NCI-H2227 (cell line): ENCODE measurements at regions not wholly inside any gene's neighbourhood (a gene's known extent, or its start where the extent isn't known, plus 50 kb on each side); places are given as distances from the start of the nearest gene placed in this dataset.

Experiments
- DNase-seq: peaks from one replicate; lab custom pipeline; 2025; ENCODE audit not compliant: unreplicated experiment; lab: John Stamatoyannopoulos, UW

- DNase-seq: no peak
Measured at GRCh38 chr13:33742321-33742720, 75.6 kb upstream of the RFC3 start.

DNA sequence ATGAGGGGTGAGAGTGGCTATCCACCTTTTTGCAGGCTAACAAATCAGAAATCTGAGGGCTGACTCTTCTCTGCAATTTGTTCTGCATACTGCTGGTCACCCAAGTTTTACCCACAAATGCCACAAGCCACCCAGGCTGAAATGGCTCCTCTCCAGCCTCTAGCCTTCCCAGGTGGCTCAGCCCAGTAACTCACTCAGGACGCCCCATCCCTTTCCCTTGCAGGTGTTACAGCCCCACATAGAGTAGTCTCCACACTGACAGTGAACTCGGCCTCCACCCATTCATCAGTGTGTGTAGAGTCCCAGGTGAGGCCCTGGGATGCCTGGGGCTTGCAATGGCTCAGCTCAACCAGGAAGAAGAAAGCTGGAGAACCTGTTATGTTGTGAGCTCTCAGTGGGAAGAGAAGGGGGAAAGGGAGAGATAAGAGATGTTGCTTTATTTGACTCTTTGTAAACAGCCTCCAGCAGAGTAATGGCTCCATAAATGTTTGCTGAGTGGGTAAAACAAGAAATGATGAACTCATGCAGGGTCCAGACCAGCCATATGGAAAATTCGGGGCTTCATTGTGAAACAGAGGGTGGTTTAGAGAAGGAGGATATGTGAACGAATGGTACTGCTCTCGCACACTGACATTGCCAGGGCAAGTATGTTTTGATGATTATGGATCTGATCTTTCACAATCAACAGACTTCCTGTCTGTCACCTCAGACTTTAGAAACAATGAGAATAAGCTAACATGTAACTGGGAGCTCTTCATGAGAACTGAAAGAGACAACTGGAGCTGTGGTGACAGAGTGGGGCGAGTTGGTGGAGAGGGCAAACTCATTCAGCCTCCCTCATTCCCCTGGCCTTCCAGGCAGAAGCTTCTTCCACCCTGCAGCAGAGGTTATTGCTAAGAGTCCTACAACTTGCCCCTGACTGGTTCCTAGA lies 74.2 kb upstream of the RFC3 start:
- no peak for DNase-seq

DNA sequence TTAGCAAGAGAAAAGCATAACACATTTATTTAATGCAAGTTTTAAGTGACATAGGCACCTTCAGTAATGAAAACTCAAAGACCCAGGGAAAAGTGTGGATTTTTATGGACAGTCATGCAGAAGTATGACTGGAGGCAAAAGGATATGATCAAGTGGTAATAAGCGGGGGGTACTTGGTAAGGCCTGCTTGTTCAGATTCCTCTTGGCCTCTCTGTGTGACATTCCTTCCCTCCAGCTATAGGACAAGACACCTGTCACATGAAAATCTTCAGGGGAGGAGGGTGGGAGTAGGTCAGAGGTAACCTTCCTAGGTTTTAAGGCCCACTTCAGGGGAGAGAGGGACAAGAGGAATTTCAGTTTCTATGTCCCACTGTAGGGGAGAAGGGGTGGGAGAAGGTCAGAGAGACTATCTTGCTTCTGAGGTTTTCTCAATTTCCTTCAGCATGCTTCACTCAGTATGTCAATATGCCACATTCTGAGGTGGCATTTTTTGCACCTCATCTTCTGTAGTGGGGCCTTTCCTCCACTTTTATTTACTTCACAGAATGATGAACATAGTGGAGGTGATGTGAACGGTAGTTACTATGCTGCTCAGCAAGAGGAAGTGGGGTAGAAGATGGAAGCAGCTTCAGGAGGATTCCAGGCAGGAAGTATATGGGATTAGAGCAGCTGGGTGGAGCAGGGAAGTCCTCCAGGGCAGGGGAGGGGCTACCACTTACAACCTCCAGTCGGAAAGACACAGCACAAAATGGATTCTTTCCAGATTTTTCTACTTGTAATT lies 73.2 kb upstream of the RFC3 start:
- DNase-seq: no peak

GRCh38 chr13:33745370-33746324 lies 72.3 kb upstream of the RFC3 start:
- no peak for DNase-seq

DNA sequence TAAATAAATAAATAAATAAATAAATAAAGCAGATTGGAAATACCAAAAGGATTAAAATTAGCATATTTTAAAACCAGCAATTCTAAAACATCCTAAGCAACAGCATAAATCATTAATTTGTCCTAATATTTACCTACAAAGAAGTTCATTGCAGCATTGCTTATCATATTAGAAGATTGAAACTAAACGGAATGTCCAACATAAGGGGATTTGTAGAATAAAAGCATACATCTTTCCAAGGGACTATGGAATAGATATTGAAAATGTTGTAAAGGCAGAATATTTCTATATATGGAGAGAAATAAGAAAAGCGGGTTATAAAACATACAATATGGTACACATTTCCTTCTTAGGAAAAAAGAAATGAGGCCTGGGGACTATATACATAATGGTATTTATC lies 71.1 kb upstream of the RFC3 start:
- no peak for DNase-seq

- no peak for DNase-seq
Measured at GRCh38 chr13:33751151-33751550, 66.8 kb upstream of the RFC3 start.

- no peak for DNase-seq
Measured at GRCh38 chr13:33752094-33752493, 65.9 kb upstream of the RFC3 start.

GRCh38 chr13:33752597-33752996 lies 65.4 kb upstream of the RFC3 start:
- DNase-seq: no peak

DNA sequence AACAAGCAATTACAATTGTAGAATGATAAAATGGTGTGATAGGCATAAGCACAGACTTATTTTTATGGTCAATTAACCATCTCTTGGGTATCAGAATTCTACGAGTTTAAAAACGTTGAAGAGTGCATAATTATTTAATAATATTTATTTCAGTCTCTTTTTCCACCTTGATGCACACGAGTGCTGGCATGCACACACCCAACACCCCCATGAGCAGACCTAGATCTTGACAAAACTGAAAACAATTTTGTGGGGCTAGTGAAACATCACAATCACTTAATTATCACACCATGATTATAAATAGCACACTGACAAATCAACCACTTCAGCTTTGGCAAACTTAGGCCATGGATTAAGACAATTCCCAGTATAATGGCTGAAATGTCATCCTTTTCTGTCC lies 61.0 kb upstream of the RFC3 start:
- no peak for DNase-seq

GRCh38 chr13:33757713-33758112 lies 60.2 kb upstream of the RFC3 start:
- no peak for DNase-seq

GRCh38 chr13:33758113-33758512 lies 59.8 kb upstream of the RFC3 start:
- no peak for DNase-seq

- DNase-seq: peak; percentile 4
Measured at GRCh38 chr13:33761740-33762139, 56.2 kb upstream of the RFC3 start.

GRCh38 chr13:33763021-33763420 lies 54.9 kb upstream of the RFC3 start:
- DNase-seq: no peak

DNA sequence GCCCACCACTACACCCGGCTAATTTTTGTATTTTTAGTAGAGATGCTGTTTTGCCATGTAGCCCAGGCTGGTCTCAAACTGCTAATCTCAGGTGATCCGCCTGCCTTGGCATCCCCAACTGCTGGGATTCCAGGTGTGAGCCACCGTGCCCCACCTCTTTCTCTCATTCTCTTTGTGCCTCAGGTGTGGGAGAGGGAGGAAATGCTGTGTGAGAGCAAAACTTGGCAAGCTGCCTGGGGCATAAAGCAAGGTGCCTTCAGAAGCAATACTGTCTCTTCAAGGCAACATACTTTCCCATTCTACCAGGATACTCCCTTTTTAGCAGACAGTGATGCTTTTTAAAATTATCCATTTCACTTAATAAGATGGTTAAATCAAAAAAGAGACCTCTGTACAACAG lies 53.2 kb upstream of the RFC3 start:
- no peak for DNase-seq

GRCh38 chr13:33766329-33767123 lies 51.4 kb upstream of the RFC3 start:
- DNase-seq: no peak

DNA sequence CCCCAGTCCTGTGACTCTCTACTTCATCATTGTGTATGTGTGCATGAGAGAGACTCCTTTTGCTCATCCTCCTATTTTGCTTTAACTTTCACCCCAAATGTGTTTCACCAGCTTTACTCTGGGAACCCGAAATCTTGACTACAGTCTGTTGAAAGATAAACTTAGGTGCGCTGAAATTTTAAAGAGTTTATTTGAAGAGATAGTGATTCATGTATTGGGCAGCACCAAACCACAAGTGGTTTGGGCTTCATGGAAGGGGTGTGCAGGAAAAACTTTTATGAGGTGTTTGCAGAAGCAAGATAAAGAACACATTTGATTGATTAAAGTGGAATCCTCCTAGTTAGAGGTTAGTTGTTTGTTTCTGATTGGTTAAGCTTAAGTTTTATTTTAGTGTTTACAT lies 50.8 kb upstream of the RFC3 start:
- no peak for DNase-seq
